Neuronal stem cell (in vitro differentiated cells): ENCODE measurements at regions not wholly inside any gene's neighbourhood (a gene's known extent, or its start where the extent isn't known, plus 50 kb on each side); places are given as distances from the start of the nearest gene placed in this dataset.

Source experiments
- DNase-seq: peaks from one replicate; pipeline ENCODE4 v3.0.0-alpha.2; 2013; ENCODE audit warnings: low spot score
- H2AFZ ChIP-seq: one replicate; pipeline ENCODE4 v1.6.1; 2013; ENCODE audit warnings: mild to moderate bottlenecking, low read length, inconsistent platforms
- H2AK5ac ChIP-seq: 2 replicates; pipeline ENCODE4 v1.6.1; 2013; ENCODE audit warnings: low read depth, mild to moderate bottlenecking, inconsistent platforms, low read length, moderate library complexity, mixed read lengths
- H2BK120ac ChIP-seq: 2 replicates; pipeline ENCODE4 v1.6.1; 2013; ENCODE audit warnings: low read depth, mild to moderate bottlenecking, inconsistent platforms, low read length, moderate library complexity, mixed read lengths
- H2BK12ac ChIP-seq: one replicate; pipeline ENCODE4 v1.6.1; 2013; ENCODE audit warnings: low read length, inconsistent platforms
- H2BK15ac ChIP-seq: 2 replicates; pipeline ENCODE4 v1.6.1; 2013; ENCODE audit warnings: mild to moderate bottlenecking, low read length, inconsistent platforms, mixed read lengths
- H2BK5ac ChIP-seq: one replicate; pipeline ENCODE4 v1.6.1; 2013; ENCODE audit warnings: inconsistent platforms, mild to moderate bottlenecking, low read length, moderate library complexity
- H3K14ac ChIP-seq: one replicate; pipeline ENCODE4 v1.6.1; 2013; ENCODE audit warnings: low read length, inconsistent platforms
- H3K18ac ChIP-seq: 2 replicates; pipeline ENCODE4 v1.6.1; 2013; ENCODE audit warnings: low read length, inconsistent platforms
- H3K23ac ChIP-seq: 2 replicates; pipeline ENCODE4 v1.6.1; 2013; ENCODE audit warnings: low read depth, mild to moderate bottlenecking, mixed read lengths, low read length, inconsistent platforms; ENCODE audit not compliant: poor library complexity
- H3K27ac ChIP-seq: replicated peaks from 3 replicates; pipeline ENCODE4 v1.5.1; 2013; ENCODE audit warnings: low read length, inconsistent platforms
- H3K27me3 ChIP-seq, 3 experiments: 2 replicates each; pipeline ENCODE4 v1.6.1; 2013; ENCODE audit warnings: low read length in 3 of 3, mild to moderate bottlenecking in 2 of 3, inconsistent platforms in 1 of 3, low read depth in 1 of 3, mixed read lengths in 1 of 3, moderate library complexity in 1 of 3; ENCODE audit not compliant: control insufficient read depth in 3 of 3, insufficient read depth in 3 of 3
- H3K36me3 ChIP-seq, 2 donors: replicated peaks in 1 of 2; 2 replicates each; pipeline ENCODE4 v1.6.1; 2013; ENCODE audit warnings: low read length in 2 of 2; ENCODE audit not compliant: control insufficient read depth in 2 of 2, insufficient read depth in 2 of 2
- H3K4ac ChIP-seq: 2 replicates; pipeline ENCODE4 v1.6.1; 2013; ENCODE audit warnings: inconsistent platforms, mild to moderate bottlenecking, low read length, moderate library complexity
- H3K4me1 ChIP-seq, 2 donors: 1 replicate in 1 of 2; 2 replicates in 1 of 2; pipeline ENCODE4 v1.6.1; 2013; ENCODE audit warnings: low read length in 2 of 2, low read depth in 1 of 2; ENCODE audit not compliant: control insufficient read depth in 2 of 2, insufficient read depth in 1 of 2
- H3K4me2 ChIP-seq: one replicate; pipeline ENCODE4 v1.6.1; 2013; ENCODE audit warnings: mild to moderate bottlenecking, low read length, inconsistent platforms; ENCODE audit not compliant: insufficient read depth, poor library complexity, severe bottlenecking
- H3K4me3 ChIP-seq, 2 donors: 2 replicates each; pipeline ENCODE4 v1.5.1; 2013; ENCODE audit warnings: low read length in 2 of 2, mild to moderate bottlenecking in 2 of 2, inconsistent platforms in 1 of 2, moderate library complexity in 1 of 2
- H3K79me1 ChIP-seq: one replicate; pipeline ENCODE4 v1.6.1; 2013; ENCODE audit warnings: low read depth, mild to moderate bottlenecking, inconsistent platforms, low read length, moderate library complexity
- H3K9ac ChIP-seq: one replicate; pipeline ENCODE4 v1.6.1; 2013; ENCODE audit warnings: mild to moderate bottlenecking, low read depth, low read length, inconsistent platforms; ENCODE audit not compliant: poor library complexity
- H3K9me3 ChIP-seq, 2 donors: replicated peaks in 1 of 2; 2 replicates each; pipeline versions ENCODE3 to v1.6.1; 2013; ENCODE audit warnings: low read length in 2 of 2, mild to moderate bottlenecking in 2 of 2, inconsistent platforms in 1 of 2, low read depth in 1 of 2, mixed read lengths in 1 of 2, moderate library complexity in 1 of 2; ENCODE audit not compliant: control insufficient read depth in 2 of 2, insufficient read depth in 1 of 2
- H4K8ac ChIP-seq: one replicate; pipeline ENCODE4 v1.6.1; 2013; ENCODE audit warnings: low read depth, mild to moderate bottlenecking, inconsistent platforms, low read length, moderate library complexity
- H4K91ac ChIP-seq: one replicate; pipeline ENCODE4 v1.6.1; 2013; ENCODE audit warnings: low read length, low read depth, mild to moderate bottlenecking, inconsistent platforms; ENCODE audit not compliant: poor library complexity
- WGBS, 2 donors: extraction: QIAGEN DNeasy Blood & Tissue Kit; methylation state at CpG; one replicate each; pipeline ENCODE4 v1.1.7; 2013; ENCODE audit warnings: missing lambda C conversion rate in 2 of 2, mixed read lengths in 1 of 2; ENCODE audit not compliant: insufficient read length in 2 of 2, insufficient replicate concordance in 1 of 2; ENCODE audit errors: extremely low coverage in 2 of 2; 5-methylcytosine and 5-hydroxymethylcytosine counted together

DNA sequence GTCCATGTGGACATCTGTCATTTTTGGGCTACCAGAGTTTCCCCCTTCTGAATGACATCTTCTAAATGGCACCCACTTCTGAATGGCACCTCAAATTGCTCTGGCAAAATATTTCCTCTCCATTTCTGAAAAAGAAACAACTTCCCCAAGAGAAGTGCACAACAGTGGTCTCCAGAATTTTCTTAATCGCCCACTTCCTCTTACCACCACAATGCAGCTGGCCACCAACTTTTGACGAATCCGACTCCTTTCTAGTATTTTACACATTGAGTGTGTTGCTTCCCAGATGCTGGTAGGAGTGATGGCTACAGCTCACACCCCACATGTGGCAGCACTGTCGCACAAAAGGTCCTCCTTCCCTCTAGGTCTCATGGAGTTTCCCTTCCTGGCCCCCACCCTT is 216.1 kb downstream of the FOXA2 start:
- H2AFZ ChIP-seq: no peak overlapping the region
- H3K4me2 ChIP-seq: no peak overlapping the region
- no peak overlapping the region for H3K18ac ChIP-seq
- WGBS, 2 donors: no CpG with 5 or more reads among the region's 4 CpGs
- no peak overlapping the region for H2AK5ac ChIP-seq
- H3K9me3 ChIP-seq: no peaks in the 10 kb centered on the region
- no peak overlapping the region for H4K8ac ChIP-seq
- no peaks in the 10 kb centered on the region for H3K27me3 ChIP-seq
- no peak overlapping the region for H2BK5ac ChIP-seq
- DNase-seq: no peak
- H3K9ac ChIP-seq: no peak overlapping the region
- no peak overlapping the region for H2BK15ac ChIP-seq
- H3K4me1 ChIP-seq: peaks cover 0 to 2% of the 10 kb centered on the region in 2 donors
- no peak overlapping the region for H3K4ac ChIP-seq
- no peaks in the 10 kb centered on the region for H3K79me1 ChIP-seq
- no peak overlapping the region for H3K4me3 ChIP-seq
- no peak overlapping the region for H3K23ac ChIP-seq
- no peak overlapping the region for H3K27ac ChIP-seq
- peak overlapping the region; percentile 16 for H4K91ac ChIP-seq
- no peak overlapping the region for H2BK12ac ChIP-seq
- H3K14ac ChIP-seq: no peak overlapping the region
- no peak overlapping the region for H2BK120ac ChIP-seq
- H3K36me3 ChIP-seq: no peaks in the 10 kb centered on the region

- Histone ChIP-seq H2BK120ac (no peak overlapping the region), H3K4me2 (no peak overlapping the region), H4K8ac (no peak overlapping the region), H3K4ac (no peak overlapping the region), H3K27ac (no peak overlapping the region), H2AFZ (no peak overlapping the region), H3K79me1 (no peaks in the 10 kb centered on the region), H3K27me3 (no peaks in the 10 kb centered on the region), H3K18ac (no peak overlapping the region), H3K23ac (no peak overlapping the region), H2BK12ac (no peak overlapping the region), H2AK5ac (no peak overlapping the region), H3K14ac (no peak overlapping the region), H3K36me3 (no peaks in the 10 kb centered on the region), H3K9me3 (no peaks in the 10 kb centered on the region), H3K4me3 (no peak overlapping the region), H3K9ac (no peak overlapping the region), H2BK5ac (no peak overlapping the region), H4K91ac (no peak overlapping the region), H2BK15ac (no peak overlapping the region), H3K4me1 (peaks cover 0 to 2% of the 10 kb centered on the region in 2 donors)
- DNase-seq: no peak
These were observed 217.7 kb downstream of the FOXA2 start for GRCh38 chr20:22366631-22367030.

DNA sequence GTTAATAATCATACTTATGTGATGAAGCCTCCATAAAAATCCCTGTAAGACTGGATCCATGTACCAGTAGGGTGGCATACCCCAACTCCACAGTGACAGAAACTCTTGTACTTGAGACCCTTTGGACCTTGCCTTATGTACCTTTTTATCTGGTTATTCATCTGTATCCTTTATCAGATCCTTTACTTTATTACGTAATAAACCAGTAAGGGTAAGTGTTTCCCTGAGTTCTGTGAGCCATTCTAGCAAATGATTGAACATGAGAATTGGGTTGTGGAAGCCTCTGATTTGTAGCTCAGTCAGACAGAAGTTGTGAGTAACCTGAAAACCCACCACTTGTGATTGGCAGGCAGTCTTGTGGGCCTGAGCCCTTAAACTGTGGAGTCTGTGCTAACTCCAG is 229.7 kb downstream of the FOXA2 start:
- no CpG with 5 or more reads among the region's 1 CpG for WGBS, 2 donors
- Histone ChIP-seq H3K4me1 (no peaks in the 10 kb centered on the region), H3K79me1 (no peaks in the 10 kb centered on the region)

GRCh38 chr20:22353586-22353985 is 230.8 kb downstream of the FOXA2 start:
- no peaks in the 10 kb centered on the region for H3K36me3 ChIP-seq
- no CpG with 5 or more reads among the region's 2 CpGs for WGBS, 2 donors
- no peak overlapping the region for H2AFZ ChIP-seq
- no peak overlapping the region for H4K8ac ChIP-seq
- H3K4me1 ChIP-seq: no peaks in the 10 kb centered on the region
- no peak overlapping the region for H2BK5ac ChIP-seq
- H3K23ac ChIP-seq: no peak overlapping the region
- no peaks in the 10 kb centered on the region for H3K27me3 ChIP-seq
- H4K91ac ChIP-seq: no peak overlapping the region
- H2BK12ac ChIP-seq: no peak overlapping the region
- H2BK15ac ChIP-seq: no peak overlapping the region
- no peak overlapping the region for H3K4me2 ChIP-seq
- H3K9me3 ChIP-seq: no peaks in the 10 kb centered on the region
- H3K27ac ChIP-seq: no peak overlapping the region
- H3K4ac ChIP-seq: no peak overlapping the region
- H2AK5ac ChIP-seq: no peak overlapping the region
- no peak overlapping the region for H3K18ac ChIP-seq
- no peaks in the 10 kb centered on the region for H3K79me1 ChIP-seq
- H3K14ac ChIP-seq: no peak overlapping the region
- DNase-seq: no peak
- no peak overlapping the region for H3K9ac ChIP-seq
- H2BK120ac ChIP-seq: no peak overlapping the region
- no peak overlapping the region for H3K4me3 ChIP-seq

More for the DNA sequence above, 229.7 kb downstream of the FOXA2 start:
- no peak overlapping the region for H2AK5ac ChIP-seq
- no peak overlapping the region for H2BK12ac ChIP-seq
- H2BK120ac ChIP-seq: no peak overlapping the region
- no peak overlapping the region for H3K14ac ChIP-seq
- H3K4ac ChIP-seq: no peak overlapping the region
- no peak overlapping the region for H3K27ac ChIP-seq
- no peaks in the 10 kb centered on the region for H3K36me3 ChIP-seq
- H3K9me3 ChIP-seq: no peaks in the 10 kb centered on the region
- no peak overlapping the region for H2BK15ac ChIP-seq
- H3K27me3 ChIP-seq: no peaks in the 10 kb centered on the region
- no peak overlapping the region for H2BK5ac ChIP-seq
- H3K4me3 ChIP-seq: no peak overlapping the region
- no peak overlapping the region for H3K23ac ChIP-seq
- no peak for DNase-seq
- no peak overlapping the region for H3K4me2 ChIP-seq
- no peak overlapping the region for H4K8ac ChIP-seq
- no peak overlapping the region for H3K18ac ChIP-seq
- H2AFZ ChIP-seq: no peak overlapping the region
- no peak overlapping the region for H3K9ac ChIP-seq
- no peak overlapping the region for H4K91ac ChIP-seq
